ENCODE measurements at regions not wholly inside any gene's neighbourhood (a gene's known extent, or its start where the extent isn't known, plus 50 kb on each side); places are given as distances from the start of the nearest gene placed in this dataset.

DNA sequence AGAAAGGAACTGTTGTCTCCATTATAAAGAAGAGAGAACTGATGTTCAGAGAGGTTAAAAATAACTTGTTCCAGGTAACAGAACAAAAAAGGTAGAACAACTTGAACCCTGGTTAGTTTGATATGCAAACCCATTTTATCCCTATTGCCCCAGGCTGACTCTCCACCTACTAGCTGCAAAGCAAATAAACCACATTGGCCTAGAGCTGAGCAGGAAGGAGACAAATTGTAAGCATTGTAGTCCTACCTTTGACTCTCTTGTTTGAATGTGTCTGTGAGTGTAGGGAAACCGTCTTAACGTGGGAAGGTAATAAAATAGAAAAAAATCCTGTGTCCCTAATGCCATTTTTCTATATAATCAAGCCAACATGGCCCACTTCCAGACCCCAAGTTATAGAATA is 126.4 kb downstream of the CCER1 start:
- TF ChIP-seq, protein P1, sequence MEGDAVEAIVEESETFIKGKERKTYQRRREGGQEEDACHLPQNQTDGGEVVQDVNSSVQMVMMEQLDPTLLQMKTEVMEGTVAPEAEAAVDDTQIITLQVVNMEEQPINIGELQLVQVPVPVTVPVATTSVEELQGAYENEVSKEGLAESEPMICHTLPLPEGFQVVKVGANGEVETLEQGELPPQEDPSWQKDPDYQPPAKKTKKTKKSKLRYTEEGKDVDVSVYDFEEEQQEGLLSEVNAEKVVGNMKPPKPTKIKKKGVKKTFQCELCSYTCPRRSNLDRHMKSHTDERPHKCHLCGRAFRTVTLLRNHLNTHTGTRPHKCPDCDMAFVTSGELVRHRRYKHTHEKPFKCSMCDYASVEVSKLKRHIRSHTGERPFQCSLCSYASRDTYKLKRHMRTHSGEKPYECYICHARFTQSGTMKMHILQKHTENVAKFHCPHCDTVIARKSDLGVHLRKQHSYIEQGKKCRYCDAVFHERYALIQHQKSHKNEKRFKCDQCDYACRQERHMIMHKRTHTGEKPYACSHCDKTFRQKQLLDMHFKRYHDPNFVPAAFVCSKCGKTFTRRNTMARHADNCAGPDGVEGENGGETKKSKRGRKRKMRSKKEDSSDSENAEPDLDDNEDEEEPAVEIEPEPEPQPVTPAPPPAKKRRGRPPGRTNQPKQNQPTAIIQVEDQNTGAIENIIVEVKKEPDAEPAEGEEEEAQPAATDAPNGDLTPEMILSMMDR (IDR thresholded peaks at IDR 0.05 in 8 of 11, conservative IDR thresholded peaks at IDR 0.05 in 3 of 11), result no peak
- TF ChIP-seq POLR2A (IDR thresholded peaks at IDR 0.05) (no peak), POLR2AphosphoS5 (IDR thresholded peaks at IDR 0.05) (no peak)

All from spleen (tissue), 7 donors.